ENCODE measurements at regions not wholly inside any gene's neighbourhood (a gene's known extent, or its start where the extent isn't known, plus 50 kb on each side); places are given as distances from the start of the nearest gene placed in this dataset.
"Not testable (repeated sequence)": the region's sequence is repeated elsewhere in the genome, so short reads cannot be mapped to it uniquely, and the experiment has no call there.

- DNase-seq, result no peak
Observed at GRCh38 chr1:101428562-101428961, 191.7 kb downstream of the S1PR1 start.

GRCh38 chr1:101431956-101432510 lies 195.2 kb downstream of the S1PR1 start:
- no peak for DNase-seq

- no peak for DNase-seq
Observed at GRCh38 chr1:101435831-101436511, 199.2 kb downstream of the S1PR1 start.

DNA sequence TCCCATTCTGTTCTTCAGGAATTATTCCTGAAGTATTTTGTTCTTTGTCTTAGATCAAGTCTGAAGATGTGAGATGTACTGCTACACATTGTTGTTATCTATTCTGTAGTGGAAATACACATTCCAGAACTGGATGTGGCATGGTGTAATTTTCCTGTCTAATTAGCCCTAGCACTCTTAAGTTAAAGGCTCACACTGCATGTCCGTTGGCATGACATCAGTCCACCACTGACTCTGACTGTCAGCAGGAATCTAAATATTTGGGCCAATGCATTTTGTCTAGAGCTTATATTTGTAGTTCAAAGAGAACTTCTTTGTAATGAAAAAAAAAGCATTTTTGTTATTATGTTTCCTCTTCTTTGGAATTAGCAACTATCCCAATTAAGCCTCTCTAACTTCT lies 201.0 kb downstream of the S1PR1 start:
- no peak for DNase-seq

DNA sequence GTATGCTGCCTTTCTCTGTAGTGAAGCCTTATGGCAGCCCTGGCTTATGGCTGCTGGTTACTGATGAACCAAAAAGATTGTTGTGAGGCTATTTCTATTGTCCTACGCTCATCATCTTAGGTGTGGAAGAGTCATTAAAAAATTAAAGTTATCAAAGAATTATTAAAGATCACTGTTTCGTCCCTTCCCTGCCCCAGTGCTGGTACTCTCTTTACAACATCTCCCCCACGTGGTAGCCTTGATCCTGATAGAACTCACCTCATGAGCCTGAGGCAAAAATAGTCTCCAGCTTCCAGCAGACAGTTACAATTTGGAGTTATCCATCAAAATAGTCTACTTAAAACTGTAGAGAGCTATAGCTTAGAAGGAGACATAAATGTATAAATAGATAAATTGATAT lies 201.5 kb downstream of the S1PR1 start:
- no peak for DNase-seq

DNA sequence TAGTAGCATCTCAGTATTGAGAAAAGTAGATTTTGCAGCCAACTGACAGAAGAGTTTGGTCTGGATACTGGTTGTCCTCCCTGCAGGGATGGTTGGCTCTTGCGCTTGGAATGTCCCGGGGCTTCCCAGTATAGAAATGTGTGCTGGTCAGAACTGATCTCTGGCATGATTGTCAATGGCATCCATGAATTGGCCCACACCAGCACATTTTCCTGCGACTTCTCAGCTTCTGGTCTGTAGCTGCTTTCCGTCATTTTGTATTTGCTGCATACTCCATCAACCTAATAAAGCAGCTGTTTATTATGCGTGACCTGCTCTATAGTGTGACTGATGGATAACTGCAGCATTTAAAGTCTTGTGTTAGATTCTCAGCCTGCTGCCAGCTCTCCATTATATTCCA lies 203.7 kb downstream of the S1PR1 start:
- DNase-seq, result no peak

DNA sequence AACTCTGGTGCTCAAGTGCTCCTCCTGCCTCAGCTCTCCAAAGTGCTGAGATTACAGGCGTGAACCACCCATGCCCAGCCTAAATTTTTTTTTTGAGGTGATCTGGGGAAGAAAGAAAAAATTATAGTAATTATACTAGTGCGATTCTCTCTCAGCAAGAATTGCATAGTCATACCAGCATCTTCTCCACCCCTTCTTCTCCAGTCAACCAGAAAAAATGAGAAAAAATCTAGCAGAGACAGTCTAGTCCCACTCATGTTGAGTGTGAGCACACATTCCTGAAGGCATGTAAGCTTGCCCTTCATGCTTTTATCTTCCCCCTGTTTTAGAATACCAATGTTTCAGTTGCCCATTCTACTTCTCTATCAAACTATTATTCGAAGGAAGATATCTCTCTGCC lies 207.6 kb downstream of the S1PR1 start:
- DNase-seq, result no peak

- DNase-seq, result no peak
Observed at GRCh38 chr1:101444873-101445618, 208.2 kb downstream of the S1PR1 start.

GRCh38 chr1:101448018-101448417 lies 211.2 kb downstream of the S1PR1 start:
- no peak for DNase-seq

GRCh38 chr1:101450691-101451090 lies 213.9 kb downstream of the S1PR1 start:
- not testable (repeated sequence) for DNase-seq

GRCh38 chr1:101451888-101452287 lies 215.1 kb downstream of the S1PR1 start:
- DNase-seq, result no peak

DNA sequence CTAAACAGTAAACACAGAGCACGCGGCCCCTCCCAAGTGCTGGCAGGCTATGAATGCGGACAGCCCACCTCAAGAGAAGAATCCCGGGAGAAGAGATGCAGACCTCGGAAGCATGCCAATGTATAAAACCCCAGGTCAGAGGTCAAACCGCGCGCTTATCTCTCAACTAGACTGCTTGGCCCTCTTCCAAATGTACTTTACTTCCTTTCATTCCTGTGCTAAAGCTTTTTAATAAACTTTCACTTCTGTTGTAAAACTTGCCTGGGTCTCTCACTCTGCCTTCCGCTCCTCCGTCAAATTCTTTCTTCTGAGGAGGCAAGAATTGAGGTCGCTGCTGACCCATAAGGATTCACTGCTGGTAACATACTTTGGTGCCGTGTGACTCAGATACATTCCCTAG lies 216.0 kb downstream of the S1PR1 start:
- no peak for DNase-seq

DNA sequence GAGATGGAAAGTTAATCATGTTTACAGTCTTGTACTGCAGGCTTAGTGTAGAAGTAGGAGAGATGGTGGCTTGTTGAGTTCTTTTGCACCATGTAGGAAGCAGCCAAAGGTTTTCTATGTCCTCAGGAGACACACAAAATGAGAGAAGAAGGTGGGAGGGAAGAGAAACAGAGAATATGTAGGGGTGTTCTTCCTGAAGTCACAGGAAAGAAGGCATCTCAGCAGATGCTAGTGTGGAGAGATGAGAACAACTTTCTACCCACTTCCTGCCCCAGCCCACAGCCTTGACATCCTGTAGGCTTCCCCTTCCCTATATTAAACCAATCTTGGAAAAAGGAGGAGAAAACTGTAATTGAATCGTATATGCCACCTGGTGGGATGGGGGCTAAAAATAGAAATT lies 217.0 kb downstream of the S1PR1 start:
- DNase-seq, result no peak

- no peak for DNase-seq
Observed at GRCh38 chr1:101455166-101455565, 218.3 kb downstream of the S1PR1 start.

- DNase-seq, result no peak
Observed at GRCh38 chr1:101460739-101461138, 223.9 kb downstream of the S1PR1 start.

DNA sequence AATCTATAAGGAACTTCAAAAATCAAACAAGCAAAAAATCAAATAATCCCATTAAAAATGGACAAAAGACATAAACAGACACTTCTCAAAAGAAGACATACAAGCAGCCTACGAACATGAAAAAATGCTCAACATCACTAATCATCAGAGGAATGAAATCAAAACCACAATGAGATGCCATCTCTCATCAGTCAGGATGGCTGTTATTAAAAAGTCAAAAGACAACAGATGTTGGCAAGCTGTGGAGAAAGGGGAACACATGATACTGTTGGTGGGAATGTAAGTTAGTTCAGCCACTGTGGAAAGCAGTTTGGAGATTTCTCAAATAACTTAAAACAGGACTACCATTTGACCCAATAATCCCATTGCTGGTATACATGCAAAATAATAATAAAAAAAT lies 226.4 kb downstream of the S1PR1 start:
- DNase-seq, result no peak

- DNase-seq, result no peak
Observed at GRCh38 chr1:101465941-101466340, 229.1 kb downstream of the S1PR1 start.

GRCh38 chr1:101474039-101474665 lies 237.3 kb downstream of the S1PR1 start:
- DNase-seq, result no peak

DNA sequence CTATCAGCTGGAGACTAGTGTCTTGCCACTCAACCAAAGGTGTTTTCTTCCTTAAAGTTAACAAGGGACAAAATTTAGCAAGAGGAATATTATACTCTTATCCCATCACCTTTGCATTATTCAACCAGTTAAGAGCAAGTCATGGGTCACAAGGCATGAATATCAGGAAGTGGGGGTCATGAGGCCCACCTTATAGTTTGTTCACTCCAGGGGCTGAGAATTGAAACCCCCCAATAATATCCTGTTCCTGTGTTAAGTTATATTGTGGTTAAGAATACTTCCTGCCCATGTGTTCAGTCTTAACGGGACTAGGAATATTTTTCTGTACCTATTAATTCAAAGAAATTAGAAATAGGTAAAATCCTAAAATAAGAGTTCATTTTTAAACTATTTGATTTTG lies 239.7 kb downstream of the S1PR1 start:
- DNase-seq, result no peak

DNA sequence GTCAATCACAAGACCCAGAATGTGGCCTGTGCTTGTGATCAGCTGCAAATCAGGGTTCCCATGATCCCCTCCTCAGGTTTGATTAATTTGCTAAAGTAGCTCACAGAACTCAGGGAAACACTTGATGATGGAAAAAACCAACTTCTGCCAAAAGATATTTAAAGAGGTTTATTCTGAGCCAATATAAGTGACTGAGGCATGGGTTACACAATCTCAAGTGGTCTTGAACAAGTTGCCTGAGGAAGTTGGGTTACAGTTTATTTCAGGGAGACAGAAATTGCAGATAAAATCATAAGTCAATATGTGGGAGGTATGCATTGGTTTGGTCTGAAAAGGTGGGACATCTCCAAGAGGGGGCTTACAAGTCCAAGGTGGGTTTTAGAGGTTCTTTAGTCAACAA lies 243.1 kb downstream of the S1PR1 start:
- no peak for DNase-seq

DNA sequence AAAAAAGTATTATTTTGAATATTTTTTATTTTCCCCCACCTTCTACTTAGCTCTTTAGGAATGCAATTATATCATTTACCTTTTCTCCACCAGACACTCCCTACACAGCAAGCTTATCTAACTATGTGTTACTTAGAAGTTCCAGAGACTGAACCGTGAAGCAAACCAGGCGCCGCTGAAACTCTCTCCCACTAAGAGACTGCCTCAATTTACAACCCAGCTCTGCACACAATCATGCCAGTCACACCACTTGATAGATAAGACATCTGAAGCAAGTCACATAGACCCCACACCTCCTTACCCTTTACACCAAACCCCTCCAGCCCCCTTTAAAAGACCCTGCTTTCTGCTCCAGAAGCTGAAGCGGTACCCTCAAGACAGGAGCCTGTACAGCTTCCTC lies 245.5 kb downstream of the S1PR1 start:
- DNase-seq, result no peak

DNA sequence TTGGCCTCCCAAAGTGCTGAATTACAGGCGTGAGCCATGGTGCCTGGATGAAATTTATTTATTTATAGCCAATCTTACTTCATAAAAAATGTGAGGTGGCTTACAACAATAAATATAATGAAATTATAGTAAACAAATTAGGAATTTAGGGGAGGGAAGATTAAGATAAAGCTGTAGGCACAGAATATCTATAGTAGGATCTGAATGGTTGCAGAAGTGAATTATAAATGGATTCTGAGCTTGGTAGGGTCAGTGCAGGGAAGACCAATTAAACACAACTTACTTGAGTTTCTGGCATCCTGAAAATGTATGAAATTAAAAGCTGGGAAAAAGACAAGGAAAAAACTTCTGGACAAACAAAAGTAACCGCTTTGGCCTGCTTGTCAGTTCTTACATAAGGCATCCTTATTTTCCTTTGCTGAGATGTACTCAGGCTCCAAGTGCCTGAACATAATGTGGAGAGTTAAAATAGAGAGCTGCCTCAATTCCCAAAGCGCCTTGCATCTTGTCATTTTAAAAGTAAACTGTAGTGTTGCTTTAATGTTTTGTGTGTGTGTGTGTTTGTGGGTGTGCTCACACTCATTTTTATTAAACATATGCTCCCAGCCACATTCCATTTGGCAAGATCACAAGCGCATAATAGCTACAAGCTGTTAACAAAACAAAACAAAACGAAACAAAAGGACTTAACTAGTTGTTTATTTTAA lies 247.3 kb downstream of the S1PR1 start:
- no peak for DNase-seq

DNA sequence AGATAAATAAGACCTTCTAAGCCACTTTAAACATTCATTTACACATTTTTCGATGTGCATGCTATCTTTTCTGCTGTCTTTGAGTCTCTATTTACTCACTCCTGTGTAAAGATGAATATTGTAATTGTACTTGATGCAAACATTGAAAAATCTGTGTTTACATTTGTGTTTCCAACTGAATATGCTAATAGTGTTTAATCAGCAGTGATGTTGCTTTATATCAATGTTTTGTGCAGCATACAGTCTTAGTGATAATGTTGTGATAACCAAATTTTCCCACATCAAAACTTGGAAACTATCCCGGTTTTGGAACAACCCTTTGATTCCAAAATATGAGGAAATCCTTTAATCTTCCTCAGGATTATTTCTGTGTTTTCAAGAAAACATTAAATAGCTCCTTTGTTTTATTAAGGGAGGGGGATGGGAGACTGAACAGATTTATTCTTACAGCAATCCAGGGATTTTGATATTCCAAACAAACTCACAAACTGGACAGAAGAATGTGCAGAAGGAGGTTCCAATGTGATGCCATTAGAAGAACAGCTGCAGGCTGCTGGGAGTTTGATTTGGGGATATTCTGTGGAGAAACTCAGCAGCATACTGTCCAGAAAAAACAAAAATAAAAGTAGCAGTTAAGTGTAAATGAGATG lies 248.0 kb downstream of the S1PR1 start:
- no peak for DNase-seq
